WTC11 (cell line): ENCODE measurements at regions not wholly inside any gene's neighbourhood (a gene's known extent, or its start where the extent isn't known, plus 50 kb on each side); places are given as distances from the start of the nearest gene placed in this dataset.

Experiments used
- ATAC-seq: fragments of 200-7000 bp; cut with Tn5 transposase; 2 replicates; pipeline ENCODE4 v1.10.0; 2021; ENCODE audit warnings: mild to moderate bottlenecking, moderate library complexity
- CTCF ChIA-PET: fragments of 300-600 bp; sonication (Branson Sonifier 250); formaldehyde crosslinking; loops from one replicate; lab custom pipeline; 2021; ENCODE audit warnings: antibody characterized with exemption; lab: Charles Lee
- POLR2A ChIA-PET: fragments of 350-600 bp; sonication (Branson Sonifier 250); formaldehyde crosslinking; loops from one replicate; lab custom pipeline; 2021; ENCODE audit warnings: antibody characterized with exemption; lab: Charles Lee
- DNase-seq: peaks from one replicate; pipeline ENCODE4 v3.0.0; 2021; ENCODE audit warnings: low spot score
- H3K27ac Mint-ChIP-seq: 2 replicates; pipeline ENCODE4 v1.8.0; 2021; ENCODE audit warnings: mixed read lengths
- H3K27me3 Mint-ChIP-seq: 2 replicates; pipeline ENCODE4 v1.8.0; 2021; ENCODE audit warnings: low read depth, mild to moderate bottlenecking, moderate library complexity, mixed read lengths
- H3K36me3 Mint-ChIP-seq: 2 replicates; pipeline ENCODE4 v1.8.0; 2021; ENCODE audit warnings: mixed read lengths
- H3K4me1 Mint-ChIP-seq: 2 replicates; pipeline ENCODE4 v1.8.0; 2022; ENCODE audit warnings: mixed read lengths
- H3K4me3 Mint-ChIP-seq: 2 replicates; pipeline ENCODE4 v1.8.0; 2021; ENCODE audit warnings: mild to moderate bottlenecking, moderate library complexity, mixed read lengths
- H3K9me3 Mint-ChIP-seq: 2 replicates; pipeline ENCODE4 v1.8.0; 2021; ENCODE audit warnings: mixed read lengths
- CDX4 ChIP-seq: fragments of 250-450 bp; sonication (Bioruptor Pico); IDR thresholded peaks from 2 replicates; pipeline ENCODE4 v1.9.0; 2021; ENCODE audit warnings: moderate library complexity, mild to moderate bottlenecking, inconsistent platforms, borderline replicate concordance
- EMX1 ChIP-seq: fragments of 250-450 bp; sonication (Bioruptor Pico); IDR thresholded peaks from 2 replicates; pipeline ENCODE4 v1.8.0; 2021; ENCODE audit warnings: mild to moderate bottlenecking
- ERG ChIP-seq: fragments of 250-450 bp; sonication (Bioruptor Pico); IDR thresholded peaks from 2 replicates; pipeline ENCODE4 v1.8.0; 2021; ENCODE audit warnings: mild to moderate bottlenecking
- ETV6 ChIP-seq: sonication (generic); formaldehyde crosslinking; IDR thresholded peaks from 2 replicates; pipeline ENCODE4 v1.8.1; 2022; ENCODE audit warnings: mild to moderate bottlenecking, missing genetic modification reagents
- GABPB1 ChIP-seq: sonication (generic); formaldehyde crosslinking; IDR thresholded peaks from 2 replicates; pipeline ENCODE4 v1.8.1; 2023; ENCODE audit warnings: mild to moderate bottlenecking, missing genetic modification reagents
- NFYB ChIP-seq: sonication (generic); formaldehyde crosslinking; conservative IDR thresholded peaks from 2 replicates; pipeline ENCODE4 v1.8.0; 2022; ENCODE audit warnings: low read depth, missing genetic modification reagents
- NR3C1 ChIP-seq: sonication (generic); formaldehyde crosslinking; conservative IDR thresholded peaks from 2 replicates; pipeline ENCODE4 v1.8.1; 2023; ENCODE audit warnings: low read depth, mild to moderate bottlenecking, missing genetic modification reagents
- PREB ChIP-seq: sonication (generic); formaldehyde crosslinking; IDR thresholded peaks from 2 replicates; pipeline ENCODE4 v1.8.1; 2022; ENCODE audit warnings: mild to moderate bottlenecking, missing genetic modification reagents, moderate library complexity, borderline replicate concordance
- RORB ChIP-seq: fragments of 250-450 bp; sonication (Bioruptor Pico); IDR thresholded peaks from 2 replicates; pipeline ENCODE4 v1.9.0; 2021; ENCODE audit warnings: mild to moderate bottlenecking
- SMAD3 ChIP-seq: sonication (generic); formaldehyde crosslinking; IDR thresholded peaks from 2 replicates; pipeline ENCODE4 v1.8.0; 2022; ENCODE audit warnings: missing genetic modification reagents, mild to moderate bottlenecking, borderline replicate concordance
- SOX15 ChIP-seq: fragments of 250-450 bp; sonication (Bioruptor Pico); IDR thresholded peaks from 2 replicates; pipeline ENCODE4 v1.9.0; 2021; ENCODE audit warnings: mild to moderate bottlenecking
- STAT6 ChIP-seq: sonication (generic); formaldehyde crosslinking; conservative IDR thresholded peaks from 2 replicates; pipeline ENCODE4 v1.8.1; 2023; ENCODE audit warnings: mild to moderate bottlenecking, low read depth, missing genetic modification reagents, moderate library complexity
- TCF7 ChIP-seq: sonication (generic); formaldehyde crosslinking; IDR thresholded peaks from 2 replicates; pipeline ENCODE4 v1.8.0; 2022; ENCODE audit warnings: mild to moderate bottlenecking, low read depth, missing genetic modification reagents, moderate library complexity
- TEAD1 ChIP-seq: sonication (generic); formaldehyde crosslinking; IDR thresholded peaks from 2 replicates; pipeline ENCODE4 v1.8.0; 2022; ENCODE audit warnings: mild to moderate bottlenecking, missing genetic modification reagents
- TEAD4 ChIP-seq: sonication (generic); formaldehyde crosslinking; IDR thresholded peaks from 2 replicates; pipeline ENCODE4 v1.8.0; 2022; ENCODE audit warnings: mild to moderate bottlenecking, missing genetic modification reagents
- ZNF317 ChIP-seq: sonication (generic); formaldehyde crosslinking; IDR thresholded peaks from 2 replicates; pipeline ENCODE4 v1.8.1; 2023; ENCODE audit warnings: low read depth, mild to moderate bottlenecking, moderate library complexity, missing genetic modification reagents, borderline replicate concordance
- ZNF512 ChIP-seq: sonication (generic); formaldehyde crosslinking; IDR thresholded peaks from 2 replicates; pipeline ENCODE4 v1.8.1; 2022; ENCODE audit warnings: missing genetic modification reagents, borderline replicate concordance

GRCh38 chr12:76138656-76139055, 54.2 kb upstream of the NAP1L1 start:
- ATAC-seq = no peak
- H3K4me1 Mint-ChIP-seq = peaks cover 7% of the 10 kb centered on the region; the same call in 1 of the 2 replicates
- no peak for DNase-seq
- H3K27me3 Mint-ChIP-seq = no peaks in the 10 kb centered on the region
- CTCF ChIA-PET = no interaction called here
- H3K9me3 Mint-ChIP-seq = peaks cover 16% of the 10 kb centered on the region
- H3K27ac Mint-ChIP-seq = no peak overlapping the region
- POLR2A ChIA-PET = no interaction called here
- H3K4me3 Mint-ChIP-seq = no peak overlapping the region
- peaks cover 13% of the 10 kb centered on the region for H3K36me3 Mint-ChIP-seq
- TF ChIP-seq TCF7 (CRISPR knock-in tag) = no peak

- H3K36me3 Mint-ChIP-seq = peaks cover 13% of the 10 kb centered on the region
- no peak for DNase-seq
- ATAC-seq = no peak
- no peak overlapping the region for H3K27ac Mint-ChIP-seq
- CTCF ChIA-PET = no interaction called here
- POLR2A ChIA-PET = no interaction called here
- peaks cover 7% of the 10 kb centered on the region; the same call in 1 of the 2 replicates for H3K4me1 Mint-ChIP-seq
- no peak for TF ChIP-seq TCF7 (CRISPR knock-in tag)
- no peak for TF ChIP-seq SOX15 (CRISPR knock-in tag)
- TF ChIP-seq ETV6 (CRISPR knock-in tag) = no peak
- H3K4me3 Mint-ChIP-seq = no peak overlapping the region
- H3K9me3 Mint-ChIP-seq = peaks cover 16% of the 10 kb centered on the region
- no peaks in the 10 kb centered on the region for H3K27me3 Mint-ChIP-seq
These were observed 53.1 kb upstream of the NAP1L1 start for GRCh38 chr12:76137606-76138005.

GRCh38 chr12:76135456-76135855, 51.0 kb upstream of the NAP1L1 start:
- no peak overlapping the region for H3K4me3 Mint-ChIP-seq
- POLR2A ChIA-PET = interaction anchor here (0.6 to 0.7 kb wide), 2 partner anchors 19 to 1475 kb away, joined by 5 to 9 read pairs; no protein-coding TSS in a partner anchor
- H3K9me3 Mint-ChIP-seq = peaks cover 16% of the 10 kb centered on the region
- no peak for ATAC-seq
- peaks cover 4% of the 10 kb centered on the region; the same call in 1 of the 2 replicates for H3K4me1 Mint-ChIP-seq
- no peak overlapping the region for H3K27ac Mint-ChIP-seq
- TF ChIP-seq RORB (CRISPR knock-in tag) (no peak), SMAD3 (CRISPR knock-in tag) (no peak), PREB (CRISPR knock-in tag) (no peak), TEAD1 (CRISPR knock-in tag) (no peak), CDX4 (no peak), ZNF317 (no peak), ZNF512 (CRISPR knock-in tag) (no peak), SOX15 (CRISPR knock-in tag) (no peak), STAT6 (CRISPR knock-in tag) (no peak), EMX1 (CRISPR knock-in tag) (no peak), GABPB1 (no peak), ERG (CRISPR knock-in tag) (no peak), NFYB (CRISPR knock-in tag) (no peak), TEAD4 (no peak), ETV6 (CRISPR knock-in tag) (no peak), NR3C1 (no peak)
- no peaks in the 10 kb centered on the region for H3K27me3 Mint-ChIP-seq
- peaks cover 13% of the 10 kb centered on the region for H3K36me3 Mint-ChIP-seq
- CTCF ChIA-PET = interaction anchor here (0.6 kb wide), 1 partner anchor 46 kb away, joined by 4 read pairs; no protein-coding TSS in a partner anchor
- DNase-seq = no peak
